Neuronal stem cell (in vitro differentiated cells): ENCODE measurements at regions not wholly inside any gene's neighbourhood (a gene's known extent, or its start where the extent isn't known, plus 50 kb on each side); places are given as distances from the start of the nearest gene placed in this dataset.

Source experiments
- DNase-seq: peaks from one replicate; pipeline ENCODE4 v3.0.0-alpha.2; 2013; ENCODE audit warnings: low spot score
- H2AFZ ChIP-seq: one replicate; pipeline ENCODE4 v1.6.1; 2013; ENCODE audit warnings: mild to moderate bottlenecking, low read length, inconsistent platforms
- H2AK5ac ChIP-seq: 2 replicates; pipeline ENCODE4 v1.6.1; 2013; ENCODE audit warnings: low read depth, mild to moderate bottlenecking, inconsistent platforms, low read length, moderate library complexity, mixed read lengths
- H2BK120ac ChIP-seq: 2 replicates; pipeline ENCODE4 v1.6.1; 2013; ENCODE audit warnings: low read depth, mild to moderate bottlenecking, inconsistent platforms, low read length, moderate library complexity, mixed read lengths
- H2BK12ac ChIP-seq: one replicate; pipeline ENCODE4 v1.6.1; 2013; ENCODE audit warnings: low read length, inconsistent platforms
- H2BK15ac ChIP-seq: 2 replicates; pipeline ENCODE4 v1.6.1; 2013; ENCODE audit warnings: mild to moderate bottlenecking, low read length, inconsistent platforms, mixed read lengths
- H2BK5ac ChIP-seq: one replicate; pipeline ENCODE4 v1.6.1; 2013; ENCODE audit warnings: inconsistent platforms, mild to moderate bottlenecking, low read length, moderate library complexity
- H3K14ac ChIP-seq: one replicate; pipeline ENCODE4 v1.6.1; 2013; ENCODE audit warnings: low read length, inconsistent platforms
- H3K18ac ChIP-seq: 2 replicates; pipeline ENCODE4 v1.6.1; 2013; ENCODE audit warnings: low read length, inconsistent platforms
- H3K23ac ChIP-seq: 2 replicates; pipeline ENCODE4 v1.6.1; 2013; ENCODE audit warnings: low read depth, mild to moderate bottlenecking, mixed read lengths, low read length, inconsistent platforms; ENCODE audit not compliant: poor library complexity
- H3K27ac ChIP-seq: replicated peaks from 3 replicates; pipeline ENCODE4 v1.5.1; 2013; ENCODE audit warnings: low read length, inconsistent platforms
- H3K27me3 ChIP-seq, 3 experiments: 2 replicates each; pipeline ENCODE4 v1.6.1; 2013; ENCODE audit warnings: low read length in 3 of 3, mild to moderate bottlenecking in 2 of 3, inconsistent platforms in 1 of 3, low read depth in 1 of 3, mixed read lengths in 1 of 3, moderate library complexity in 1 of 3; ENCODE audit not compliant: control insufficient read depth in 3 of 3, insufficient read depth in 3 of 3
- H3K36me3 ChIP-seq, 2 donors: replicated peaks in 1 of 2; 2 replicates each; pipeline ENCODE4 v1.6.1; 2013; ENCODE audit warnings: low read length in 2 of 2; ENCODE audit not compliant: control insufficient read depth in 2 of 2, insufficient read depth in 2 of 2
- H3K4ac ChIP-seq: 2 replicates; pipeline ENCODE4 v1.6.1; 2013; ENCODE audit warnings: inconsistent platforms, mild to moderate bottlenecking, low read length, moderate library complexity
- H3K4me1 ChIP-seq, 2 donors: 1 replicate in 1 of 2; 2 replicates in 1 of 2; pipeline ENCODE4 v1.6.1; 2013; ENCODE audit warnings: low read length in 2 of 2, low read depth in 1 of 2; ENCODE audit not compliant: control insufficient read depth in 2 of 2, insufficient read depth in 1 of 2
- H3K4me2 ChIP-seq: one replicate; pipeline ENCODE4 v1.6.1; 2013; ENCODE audit warnings: mild to moderate bottlenecking, low read length, inconsistent platforms; ENCODE audit not compliant: insufficient read depth, poor library complexity, severe bottlenecking
- H3K4me3 ChIP-seq, 2 donors: 2 replicates each; pipeline ENCODE4 v1.5.1; 2013; ENCODE audit warnings: low read length in 2 of 2, mild to moderate bottlenecking in 2 of 2, inconsistent platforms in 1 of 2, moderate library complexity in 1 of 2
- H3K79me1 ChIP-seq: one replicate; pipeline ENCODE4 v1.6.1; 2013; ENCODE audit warnings: low read depth, mild to moderate bottlenecking, inconsistent platforms, low read length, moderate library complexity
- H3K9ac ChIP-seq: one replicate; pipeline ENCODE4 v1.6.1; 2013; ENCODE audit warnings: mild to moderate bottlenecking, low read depth, low read length, inconsistent platforms; ENCODE audit not compliant: poor library complexity
- H3K9me3 ChIP-seq, 2 donors: replicated peaks in 1 of 2; 2 replicates each; pipeline versions ENCODE3 to v1.6.1; 2013; ENCODE audit warnings: low read length in 2 of 2, mild to moderate bottlenecking in 2 of 2, inconsistent platforms in 1 of 2, low read depth in 1 of 2, mixed read lengths in 1 of 2, moderate library complexity in 1 of 2; ENCODE audit not compliant: control insufficient read depth in 2 of 2, insufficient read depth in 1 of 2
- H4K8ac ChIP-seq: one replicate; pipeline ENCODE4 v1.6.1; 2013; ENCODE audit warnings: low read depth, mild to moderate bottlenecking, inconsistent platforms, low read length, moderate library complexity
- H4K91ac ChIP-seq: one replicate; pipeline ENCODE4 v1.6.1; 2013; ENCODE audit warnings: low read length, low read depth, mild to moderate bottlenecking, inconsistent platforms; ENCODE audit not compliant: poor library complexity
- WGBS, 2 donors: extraction: QIAGEN DNeasy Blood & Tissue Kit; methylation state at CpG; one replicate each; pipeline ENCODE4 v1.1.7; 2013; ENCODE audit warnings: missing lambda C conversion rate in 2 of 2, mixed read lengths in 1 of 2; ENCODE audit not compliant: insufficient read length in 2 of 2, insufficient replicate concordance in 1 of 2; ENCODE audit errors: extremely low coverage in 2 of 2; 5-methylcytosine and 5-hydroxymethylcytosine counted together

- DNase-seq, result no peak
- no CpG with 5 or more reads among the region's 2 CpGs for WGBS, 2 donors
- no peak overlapping the region for H3K14ac ChIP-seq
- H4K8ac ChIP-seq, result no peak overlapping the region
- no peak overlapping the region for H2BK120ac ChIP-seq
- no peak overlapping the region for H3K18ac ChIP-seq
- no peaks in the 10 kb centered on the region for H3K9me3 ChIP-seq
- H3K4me1 ChIP-seq, result no peaks in the 10 kb centered on the region
- no peak overlapping the region for H3K23ac ChIP-seq
- no peak overlapping the region for H2BK5ac ChIP-seq
- no peaks in the 10 kb centered on the region for H3K27me3 ChIP-seq
- no peak overlapping the region for H3K4ac ChIP-seq
- no peak overlapping the region for H3K9ac ChIP-seq
- no peaks in the 10 kb centered on the region for H3K36me3 ChIP-seq
- H3K79me1 ChIP-seq, result no peaks in the 10 kb centered on the region
- no peak overlapping the region for H2BK12ac ChIP-seq
- H3K27ac ChIP-seq, result no peak overlapping the region
- no peak overlapping the region for H3K4me2 ChIP-seq
- no peak overlapping the region for H2AK5ac ChIP-seq
- H2BK15ac ChIP-seq, result no peak overlapping the region
- no peak overlapping the region for H4K91ac ChIP-seq
- H3K4me3 ChIP-seq, result no peak overlapping the region
- H2AFZ ChIP-seq, result no peak overlapping the region
These were observed 420.9 kb downstream of the SHISA9 start for GRCh38 chr16:13322336-13322735.

GRCh38 chr16:13324851-13325250 lies 423.5 kb downstream of the SHISA9 start:
- H3K14ac ChIP-seq, result no peak overlapping the region
- no peak overlapping the region for H3K23ac ChIP-seq
- no peak overlapping the region for H3K9ac ChIP-seq
- no peak overlapping the region for H3K4me3 ChIP-seq
- H2BK5ac ChIP-seq, result no peak overlapping the region
- no peaks in the 10 kb centered on the region for H3K27me3 ChIP-seq
- no peak overlapping the region for H2AK5ac ChIP-seq
- no peak for DNase-seq
- H3K18ac ChIP-seq, result no peak overlapping the region
- no peak overlapping the region for H3K4me2 ChIP-seq
- H3K36me3 ChIP-seq, result no peaks in the 10 kb centered on the region
- no peak overlapping the region for H2BK120ac ChIP-seq
- no peak overlapping the region for H2BK15ac ChIP-seq
- no CpG with 5 or more reads among the region's 2 CpGs for WGBS, 2 donors
- H2AFZ ChIP-seq, result no peak overlapping the region
- H2BK12ac ChIP-seq, result no peak overlapping the region
- H3K27ac ChIP-seq, result no peak overlapping the region
- H3K9me3 ChIP-seq, result no peaks in the 10 kb centered on the region
- H3K4ac ChIP-seq, result no peak overlapping the region
- H4K91ac ChIP-seq, result no peak overlapping the region
- no peaks in the 10 kb centered on the region for H3K4me1 ChIP-seq
- no peaks in the 10 kb centered on the region for H3K79me1 ChIP-seq
- H4K8ac ChIP-seq, result no peak overlapping the region

- WGBS, 2 donors, result no CpG with 5 or more reads among the region's 5 CpGs
- Histone ChIP-seq H3K9me3 (no peaks in the 10 kb centered on the region), H2BK120ac (no peak overlapping the region), H3K4me3 (no peak overlapping the region), H3K18ac (no peak overlapping the region), H3K23ac (no peak overlapping the region), H3K4ac (no peak overlapping the region), H3K4me1 (no peaks in the 10 kb centered on the region), H2AK5ac (no peak overlapping the region), H3K27me3 (no peaks in the 10 kb centered on the region), H3K4me2 (no peak overlapping the region), H3K9ac (no peak overlapping the region), H3K27ac (no peak overlapping the region), H2BK5ac (no peak overlapping the region), H2BK12ac (no peak overlapping the region), H4K91ac (no peak overlapping the region), H3K14ac (no peak overlapping the region), H2BK15ac (no peak overlapping the region), H3K36me3 (no peaks in the 10 kb centered on the region), H4K8ac (no peak overlapping the region), H3K79me1 (no peaks in the 10 kb centered on the region), H2AFZ (no peak overlapping the region)
- no peak for DNase-seq
These were observed 424.0 kb downstream of the SHISA9 start for GRCh38 chr16:13325396-13325795.

- H3K9me3 ChIP-seq, result no peaks in the 10 kb centered on the region
- H3K4me3 ChIP-seq, result no peak overlapping the region
- H3K23ac ChIP-seq, result no peak overlapping the region
- no peak overlapping the region for H3K27ac ChIP-seq
- no peaks in the 10 kb centered on the region for H3K36me3 ChIP-seq
- peaks cover 0 to 6% of the 10 kb centered on the region in 2 donors for H3K4me1 ChIP-seq
- no peak for DNase-seq
- H2BK120ac ChIP-seq, result no peak overlapping the region
- no peak overlapping the region for H2BK15ac ChIP-seq
- H3K14ac ChIP-seq, result no peak overlapping the region
- H3K27me3 ChIP-seq, result no peaks in the 10 kb centered on the region
- no peak overlapping the region for H2BK5ac ChIP-seq
- no peak overlapping the region for H3K4me2 ChIP-seq
- H2BK12ac ChIP-seq, result no peak overlapping the region
- H4K8ac ChIP-seq, result no peak overlapping the region
- no peak overlapping the region for H4K91ac ChIP-seq
- WGBS, 2 donors, result no CpG with 5 or more reads among the region's 2 CpGs
- no peaks in the 10 kb centered on the region for H3K79me1 ChIP-seq
- H2AFZ ChIP-seq, result no peak overlapping the region
- no peak overlapping the region for H3K4ac ChIP-seq
- no peak overlapping the region for H2AK5ac ChIP-seq
- H3K18ac ChIP-seq, result no peak overlapping the region
- H3K9ac ChIP-seq, result no peak overlapping the region
These were observed 430.5 kb downstream of the SHISA9 start for GRCh38 chr16:13331918-13332317.
